ENCODE measurements at regions not wholly inside any gene's neighbourhood (a gene's known extent, or its start where the extent isn't known, plus 50 kb on each side); places are given as distances from the start of the nearest gene placed in this dataset.

DNA sequence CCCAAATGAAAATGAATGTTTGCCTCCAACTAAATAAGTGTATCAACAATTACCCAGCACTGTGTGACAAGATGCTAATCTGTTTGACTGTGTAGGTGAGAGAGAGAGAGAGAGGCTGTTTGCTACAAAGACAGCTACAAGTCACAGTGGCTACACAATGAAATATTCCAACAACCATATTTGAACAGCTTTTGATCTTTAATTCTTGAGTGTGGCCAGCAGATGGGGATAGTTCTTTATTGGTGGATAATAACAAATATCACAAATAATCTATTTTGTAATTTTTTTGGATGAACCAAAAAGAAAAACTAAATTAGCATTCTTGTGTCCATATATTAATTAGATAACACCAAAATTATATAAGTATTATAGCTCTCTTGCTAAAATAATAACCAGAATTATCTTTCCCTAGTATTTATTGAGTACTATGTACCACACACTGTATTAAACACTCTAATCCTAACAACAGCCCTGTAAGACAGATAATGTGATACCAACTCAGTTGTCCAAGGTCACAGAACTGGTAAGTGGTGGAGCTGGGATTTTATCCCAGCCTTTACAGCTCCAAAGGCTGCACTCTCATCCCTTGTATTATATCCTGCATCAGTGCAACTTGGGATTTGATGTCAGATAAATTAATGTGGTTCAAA lies 61.9 kb upstream of the C3orf80 start (continued):
- TF ChIP-seq, protein P1, sequence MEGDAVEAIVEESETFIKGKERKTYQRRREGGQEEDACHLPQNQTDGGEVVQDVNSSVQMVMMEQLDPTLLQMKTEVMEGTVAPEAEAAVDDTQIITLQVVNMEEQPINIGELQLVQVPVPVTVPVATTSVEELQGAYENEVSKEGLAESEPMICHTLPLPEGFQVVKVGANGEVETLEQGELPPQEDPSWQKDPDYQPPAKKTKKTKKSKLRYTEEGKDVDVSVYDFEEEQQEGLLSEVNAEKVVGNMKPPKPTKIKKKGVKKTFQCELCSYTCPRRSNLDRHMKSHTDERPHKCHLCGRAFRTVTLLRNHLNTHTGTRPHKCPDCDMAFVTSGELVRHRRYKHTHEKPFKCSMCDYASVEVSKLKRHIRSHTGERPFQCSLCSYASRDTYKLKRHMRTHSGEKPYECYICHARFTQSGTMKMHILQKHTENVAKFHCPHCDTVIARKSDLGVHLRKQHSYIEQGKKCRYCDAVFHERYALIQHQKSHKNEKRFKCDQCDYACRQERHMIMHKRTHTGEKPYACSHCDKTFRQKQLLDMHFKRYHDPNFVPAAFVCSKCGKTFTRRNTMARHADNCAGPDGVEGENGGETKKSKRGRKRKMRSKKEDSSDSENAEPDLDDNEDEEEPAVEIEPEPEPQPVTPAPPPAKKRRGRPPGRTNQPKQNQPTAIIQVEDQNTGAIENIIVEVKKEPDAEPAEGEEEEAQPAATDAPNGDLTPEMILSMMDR (IDR thresholded peaks at IDR 0.05 in 2 of 3, conservative IDR thresholded peaks at IDR 0.05 in 1 of 3; ENCODE audit: insufficient read depth in 2 of 3, low read depth in 1 of 3, low read length in 3 of 3): peak; percentile 35 to 64 (median 38); a peak in 3 of 6 replicates

- Histone ChIP-seq H3K27me3 (ENCODE audit: control insufficient read depth in 2 of 2, insufficient read depth in 2 of 2, low read length in 2 of 2) (no peaks in the 10 kb centered on the region), H3K9ac (ENCODE audit: insufficient read depth in 1 of 2, low read depth in 2 of 2, low read length in 2 of 2) (no peak overlapping the region), H3K9me1 (ENCODE audit: control insufficient read depth, insufficient read depth, low read length) (no peaks in the 10 kb centered on the region), H3K4me1 (replicated peaks in 1 of 2; ENCODE audit: control insufficient read depth in 2 of 2, insufficient read depth in 2 of 2, low read length in 2 of 2) (peaks cover 0 to 8% of the 10 kb centered on the region in 2 experiments; a peak in 2 of 5 replicates), H4K20me1 (replicated peaks; ENCODE audit: control insufficient read depth, insufficient read depth, low read length) (no peaks in the 10 kb centered on the region), H3K27ac (ENCODE audit: extremely low read depth, low read depth, low read length) (no peak overlapping the region), H3K36me3 (ENCODE audit: control insufficient read depth, insufficient read depth, low read length) (no peaks in the 10 kb centered on the region), H3K4me3 (no peak overlapping the region), H3K9me3 (replicated peaks; ENCODE audit: control insufficient read depth, insufficient read depth, low read depth, low read length) (no peaks in the 10 kb centered on the region), H3K79me2 (ENCODE audit: control insufficient read depth, insufficient read depth, low read length) (no peaks in the 10 kb centered on the region), H3K4me2 (ENCODE audit: insufficient read depth, low read length) (no peak overlapping the region), H2AFZ (ENCODE audit: low read depth, low read length) (no peak overlapping the region)
- in situ Hi-C loops (cut with MboI): no loop called here
- ATAC-seq (no peak), DNase-seq (ENCODE audit: extremely low read depth in 1 of 4, low spot score in 3 of 4) (no peak), FAIRE-seq (no peak)
- TF ChIP-seq RBM25 (IDR thresholded peaks at IDR 0.05; ENCODE audit: low read depth, low read length, severe bottlenecking): peak; percentile 62
- TF ChIP-seq, protein P2, sequence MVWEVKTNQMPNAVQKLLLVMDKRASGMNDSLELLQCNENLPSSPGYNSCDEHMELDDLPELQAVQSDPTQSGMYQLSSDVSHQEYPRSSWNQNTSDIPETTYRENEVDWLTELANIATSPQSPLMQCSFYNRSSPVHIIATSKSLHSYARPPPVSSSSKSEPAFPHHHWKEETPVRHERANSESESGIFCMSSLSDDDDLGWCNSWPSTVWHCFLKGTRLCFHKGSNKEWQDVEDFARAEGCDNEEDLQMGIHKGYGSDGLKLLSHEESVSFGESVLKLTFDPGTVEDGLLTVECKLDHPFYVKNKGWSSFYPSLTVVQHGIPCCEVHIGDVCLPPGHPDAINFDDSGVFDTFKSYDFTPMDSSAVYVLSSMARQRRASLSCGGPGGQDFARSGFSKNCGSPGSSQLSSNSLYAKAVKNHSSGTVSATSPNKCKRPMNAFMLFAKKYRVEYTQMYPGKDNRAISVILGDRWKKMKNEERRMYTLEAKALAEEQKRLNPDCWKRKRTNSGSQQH (CRISPR knock-in tag; IDR thresholded peaks at IDR 0.05): no peak
- CTCF ChIA-PET (ENCODE audit: low intra/inter-chr PET ratio): no interaction called here
- POLR2A ChIA-PET: no interaction called here
- WGBS (ENCODE audit: insufficient coverage, low coverage, missing lambda C conversion rate): 10% methylated on average over 2 of the region's 2 CpGs
- no TSS peak for BruUV-seq (replicated peaks)
- intact Hi-C loops (cut with micrococcal nuclease): no loop called here
These were observed 57.0 kb upstream of the C3orf80 start for GRCh38 chr3:160168246-160168645.

All from K562 (cell line).